Prostate gland (tissue), 2 donors: ENCODE measurements at regions not wholly inside any gene's neighbourhood (a gene's known extent, or its start where the extent isn't known, plus 50 kb on each side); places are given as distances from the start of the nearest gene placed in this dataset.

ENCODE experiments used
- POLR2A ChIP-seq: fragments of 450-650 bp; IDR thresholded peaks from one replicate; pipeline ENCODE4 v1.6.1; 2016; ENCODE audit warnings: antibody characterized with exemption, mild to moderate bottlenecking
- TF ChIP-seq, protein P1 (sequence below), 4 experiments: fragments of 200-600 bp in 2 of 4; fragments of 450-650 bp in 2 of 4; sonication (generic) in 2 of 4; IDR thresholded peaks; 1 replicate in 3 of 4; 2 replicates in 1 of 4; pipeline ENCODE4 v1.5.1; 2016 to 2019; ENCODE audit warnings: antibody characterized with exemption in 4 of 4, mild to moderate bottlenecking in 2 of 4, moderate library complexity in 2 of 4

- TF ChIP-seq, protein P1, sequence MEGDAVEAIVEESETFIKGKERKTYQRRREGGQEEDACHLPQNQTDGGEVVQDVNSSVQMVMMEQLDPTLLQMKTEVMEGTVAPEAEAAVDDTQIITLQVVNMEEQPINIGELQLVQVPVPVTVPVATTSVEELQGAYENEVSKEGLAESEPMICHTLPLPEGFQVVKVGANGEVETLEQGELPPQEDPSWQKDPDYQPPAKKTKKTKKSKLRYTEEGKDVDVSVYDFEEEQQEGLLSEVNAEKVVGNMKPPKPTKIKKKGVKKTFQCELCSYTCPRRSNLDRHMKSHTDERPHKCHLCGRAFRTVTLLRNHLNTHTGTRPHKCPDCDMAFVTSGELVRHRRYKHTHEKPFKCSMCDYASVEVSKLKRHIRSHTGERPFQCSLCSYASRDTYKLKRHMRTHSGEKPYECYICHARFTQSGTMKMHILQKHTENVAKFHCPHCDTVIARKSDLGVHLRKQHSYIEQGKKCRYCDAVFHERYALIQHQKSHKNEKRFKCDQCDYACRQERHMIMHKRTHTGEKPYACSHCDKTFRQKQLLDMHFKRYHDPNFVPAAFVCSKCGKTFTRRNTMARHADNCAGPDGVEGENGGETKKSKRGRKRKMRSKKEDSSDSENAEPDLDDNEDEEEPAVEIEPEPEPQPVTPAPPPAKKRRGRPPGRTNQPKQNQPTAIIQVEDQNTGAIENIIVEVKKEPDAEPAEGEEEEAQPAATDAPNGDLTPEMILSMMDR (IDR thresholded peaks at IDR 0.05), result no peak
- no peak for TF ChIP-seq POLR2A
These were observed 127.3 kb downstream of the TMA16 start for GRCh38 chr4:163621821-163622220.
